Liver (tissue), 8 donors: ENCODE measurements at regions not wholly inside any gene's neighbourhood (a gene's known extent, or its start where the extent isn't known, plus 50 kb on each side); places are given as distances from the start of the nearest gene placed in this dataset.
"Not testable (repeated sequence)": the region's sequence is repeated elsewhere in the genome, so short reads cannot be mapped to it uniquely, and the experiment has no call there.

ENCODE experiments used
- DNase-seq: peaks from one replicate; pipeline ENCODE4 v3.0.0-alpha.2; 2017; ENCODE audit warnings: low spot score
- H3K27ac ChIP-seq, 2 donors: one replicate each; pipeline ENCODE4 v1.7.0; 2013; ENCODE audit warnings: inconsistent platforms in 2 of 2, low read length in 2 of 2, control low read depth in 1 of 2, low read depth in 1 of 2, mild to moderate bottlenecking in 1 of 2
- H3K27me3 ChIP-seq, 4 donors: one replicate each; pipeline versions ENCODE4 v1.6.1 to v1.7.0; 2013; ENCODE audit warnings: low read length in 3 of 4, inconsistent platforms in 1 of 4, mild to moderate bottlenecking in 1 of 4, moderate library complexity in 1 of 4; ENCODE audit not compliant: control insufficient read depth in 4 of 4, insufficient read depth in 4 of 4
- H3K36me3 ChIP-seq, 4 donors: one replicate each; pipeline versions ENCODE4 v1.6.1 to v1.7.0; 2013; ENCODE audit warnings: low read length in 3 of 4, mild to moderate bottlenecking in 3 of 4, low read depth in 1 of 4, moderate library complexity in 1 of 4; ENCODE audit not compliant: control insufficient read depth in 4 of 4, insufficient read depth in 3 of 4
- H3K4me1 ChIP-seq, 4 donors: one replicate each; pipeline versions ENCODE4 v1.6.1 to v1.7.0; 2013; ENCODE audit warnings: low read length in 3 of 4, mild to moderate bottlenecking in 3 of 4, moderate library complexity in 1 of 4; ENCODE audit not compliant: control insufficient read depth in 4 of 4, insufficient read depth in 4 of 4
- H3K4me3 ChIP-seq, 3 donors: one replicate each; pipeline versions ENCODE4 v1.6.1 to v1.7.0; 2013; ENCODE audit warnings: low read length in 3 of 3, control low read depth in 1 of 3, low read depth in 1 of 3, mild to moderate bottlenecking in 1 of 3
- H3K9ac ChIP-seq, 2 donors: one replicate each; pipeline ENCODE4 v1.7.0; 2013; ENCODE audit warnings: low read length in 2 of 2, mild to moderate bottlenecking in 2 of 2, moderate library complexity in 2 of 2, control low read depth in 1 of 2, low read depth in 1 of 2
- H3K9me3 ChIP-seq, 4 donors: one replicate each; pipeline versions ENCODE4 v1.6.1 to v1.7.0; 2013; ENCODE audit warnings: low read length in 3 of 4; ENCODE audit not compliant: control insufficient read depth in 4 of 4
- EGR1 ChIP-seq, 2 donors: IDR thresholded peaks; 2 replicates each; pipeline ENCODE4 v1.6.1; 2016 to 2018; ENCODE audit warnings: antibody characterized with exemption in 2 of 2, low read depth in 2 of 2
- FOXA2 ChIP-seq: IDR thresholded peaks from 2 replicates; pipeline ENCODE4 v1.6.1; 2016; ENCODE audit warnings: antibody characterized with exemption
- HNF4G ChIP-seq: IDR thresholded peaks from 2 replicates; pipeline ENCODE4 v1.6.1; 2016; ENCODE audit warnings: antibody characterized with exemption
- RXRA ChIP-seq, 2 donors: IDR thresholded peaks; 2 replicates each; pipeline ENCODE4 v1.6.1; 2017 to 2018; ENCODE audit warnings: antibody characterized with exemption in 2 of 2, mild to moderate bottlenecking in 1 of 2
- SP1 ChIP-seq: IDR thresholded peaks from 2 replicates; pipeline ENCODE4 v1.6.1; 2018; ENCODE audit warnings: antibody characterized with exemption, mild to moderate bottlenecking
- YY1 ChIP-seq: IDR thresholded peaks from 2 replicates; pipeline ENCODE4 v1.6.1; 2016; ENCODE audit warnings: antibody characterized with exemption, mild to moderate bottlenecking
- WGBS: extraction: QIAGEN DNeasy Blood & Tissue Kit; methylation state at CpG from one replicate; pipeline ENCODE4 v1.1.7; 2013; 5-methylcytosine and 5-hydroxymethylcytosine counted together
- TF ChIP-seq, protein P1 (sequence below): fragments of 150-350 bp; IDR thresholded peaks from 2 replicates; pipeline ENCODE4 v1.5.1; 2017; ENCODE audit warnings: improper control_type of control experiment, low read depth, low read length; ENCODE audit not compliant: missing input control
- TF ChIP-seq, protein P2 (sequence below): IDR thresholded peaks from 2 replicates; pipeline ENCODE4 v1.6.1; 2016; ENCODE audit warnings: antibody characterized with exemption
- donor health status: healthy.
- donor health status: healthy.
- donor health status: healthy.
- donor health status: healthy.
- donor health status: healthy.

DNA sequence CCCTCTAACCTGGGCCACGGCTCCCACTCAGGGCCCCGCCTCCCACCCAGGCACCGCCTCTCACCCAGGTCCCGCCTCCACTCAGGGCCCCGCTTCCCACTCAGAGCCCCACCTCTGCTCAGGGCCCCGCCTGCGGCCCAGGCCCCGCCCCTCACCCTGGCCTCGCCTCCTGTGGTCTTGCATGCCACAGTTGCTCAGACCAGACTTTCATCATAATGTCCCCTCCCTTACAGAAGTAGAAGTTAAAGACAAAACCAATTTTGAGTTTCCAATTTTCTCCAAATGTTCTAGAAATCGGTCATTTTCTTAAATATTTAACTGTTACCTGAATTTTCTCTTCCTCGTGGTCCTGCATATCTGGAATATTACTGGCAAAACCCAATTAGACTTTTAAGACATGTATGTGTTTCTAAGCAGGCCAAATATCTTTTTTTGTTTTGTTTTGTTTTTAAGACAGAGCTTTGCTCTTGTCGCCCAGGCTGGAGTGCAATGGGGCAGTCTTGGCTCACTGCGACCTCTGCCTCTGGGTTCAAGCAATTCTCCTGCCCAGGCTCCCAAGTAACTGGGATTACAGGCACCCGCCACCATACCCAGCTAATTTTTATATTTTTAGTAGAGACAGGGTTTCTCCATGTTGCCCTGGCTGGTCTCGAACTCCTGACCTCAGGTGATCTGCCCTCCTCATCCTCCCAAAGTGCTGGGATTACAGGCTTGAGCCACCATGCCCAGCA lies 102.8 kb downstream of the FAM53A start:
- TF ChIP-seq SP1, result peak; percentile 38
- not testable (repeated sequence) for H3K4me3 ChIP-seq, H3K36me3 ChIP-seq, H3K9me3 ChIP-seq, H3K27me3 ChIP-seq, H3K9ac ChIP-seq
- Histone ChIP-seq H3K4me1 (peaks cover 2 to 19% (median 13%) of the 10 kb centered on the region in 4 donors), H3K27ac (peak overlapping the region; percentile 12 to 46)
- 44% methylated on average over 15 of the region's 15 CpGs for WGBS
- peak; percentile 79 for DNase-seq

DNA sequence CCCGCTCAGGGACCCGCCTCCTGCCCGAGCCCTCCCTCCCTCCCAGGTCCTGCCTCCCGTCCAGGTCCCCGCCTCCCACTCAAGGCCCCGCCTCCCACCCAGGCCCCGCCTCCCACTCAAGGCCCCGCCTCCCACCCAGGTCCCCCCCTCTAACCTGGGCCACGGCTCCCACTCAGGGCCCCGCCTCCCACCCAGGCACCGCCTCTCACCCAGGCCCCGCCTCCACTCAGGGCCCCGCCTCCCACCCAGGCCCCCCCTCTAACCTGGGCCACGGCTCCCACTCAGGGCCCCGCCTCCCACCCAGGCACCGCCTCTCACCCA lies 103.5 kb downstream of the FAM53A start:
- H3K27ac ChIP-seq, H3K9me3 ChIP-seq, H3K36me3 ChIP-seq, H3K27me3 ChIP-seq, H3K4me3 ChIP-seq, H3K9ac ChIP-seq, DNase-seq: not testable (repeated sequence)
- peaks cover 2 to 19% (median 13%) of the 10 kb centered on the region in 4 donors for H3K4me1 ChIP-seq
- WGBS, result 14% methylated on average over 11 of the region's 16 CpGs

DNA sequence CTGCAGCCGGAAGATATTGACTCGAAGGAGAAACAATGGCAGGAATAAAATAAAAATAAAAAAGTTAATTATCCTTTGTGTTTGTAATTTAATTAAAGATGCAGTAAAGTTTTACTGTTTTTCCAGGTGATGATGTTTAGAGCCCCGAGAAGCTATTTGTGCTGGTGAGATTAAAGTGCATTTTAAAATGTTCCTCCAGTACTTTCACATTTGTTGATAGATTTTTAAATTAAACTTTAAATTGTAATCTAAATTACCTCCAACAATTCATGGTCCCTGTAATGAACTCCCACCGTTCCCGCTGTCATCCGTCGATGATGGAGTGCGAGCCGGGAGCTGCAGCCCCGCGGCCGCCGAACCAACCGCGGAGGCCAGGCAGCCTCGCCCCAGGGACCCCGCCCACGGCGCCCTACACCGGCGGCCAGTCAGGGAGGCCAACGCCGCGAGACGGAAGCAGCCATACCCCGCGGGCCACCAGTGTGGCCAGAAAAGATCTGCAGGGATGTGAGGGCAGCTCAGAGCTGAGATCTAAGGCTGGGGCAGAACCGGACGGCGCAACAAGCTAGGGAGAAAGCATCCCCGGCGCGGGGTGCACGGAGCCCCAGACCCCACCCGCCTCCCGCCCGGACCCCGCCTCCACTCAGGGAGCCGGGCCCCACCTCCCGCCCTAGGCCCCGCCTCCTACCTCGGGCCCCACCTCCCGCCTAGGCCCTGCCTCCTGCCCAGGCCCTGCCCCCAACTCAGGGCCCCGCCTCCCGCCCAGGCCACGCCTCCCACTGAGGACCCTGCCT lies 104.0 kb downstream of the FAM53A start:
- Histone ChIP-seq H3K9me3 (no peaks in the 10 kb centered on the region), H3K4me1 (peaks cover 2 to 19% (median 13%) of the 10 kb centered on the region in 4 donors), H3K4me3 (peak overlapping the region; percentile 35 to 59 (median 57)), H3K27ac (peak overlapping the region; percentile 72 to 78), H3K36me3 (no peaks in the 10 kb centered on the region), H3K27me3 (peaks cover 0 to 2% (median 0%) of the 10 kb centered on the region in 4 donors), H3K9ac (peak overlapping the region in 1 of 2 donors; percentile 8)
- DNase-seq, result peak; percentile 86
- TF ChIP-seq FOXA2 (no peak), SP1 (peak; percentile 14)
- TF ChIP-seq, protein P1, sequence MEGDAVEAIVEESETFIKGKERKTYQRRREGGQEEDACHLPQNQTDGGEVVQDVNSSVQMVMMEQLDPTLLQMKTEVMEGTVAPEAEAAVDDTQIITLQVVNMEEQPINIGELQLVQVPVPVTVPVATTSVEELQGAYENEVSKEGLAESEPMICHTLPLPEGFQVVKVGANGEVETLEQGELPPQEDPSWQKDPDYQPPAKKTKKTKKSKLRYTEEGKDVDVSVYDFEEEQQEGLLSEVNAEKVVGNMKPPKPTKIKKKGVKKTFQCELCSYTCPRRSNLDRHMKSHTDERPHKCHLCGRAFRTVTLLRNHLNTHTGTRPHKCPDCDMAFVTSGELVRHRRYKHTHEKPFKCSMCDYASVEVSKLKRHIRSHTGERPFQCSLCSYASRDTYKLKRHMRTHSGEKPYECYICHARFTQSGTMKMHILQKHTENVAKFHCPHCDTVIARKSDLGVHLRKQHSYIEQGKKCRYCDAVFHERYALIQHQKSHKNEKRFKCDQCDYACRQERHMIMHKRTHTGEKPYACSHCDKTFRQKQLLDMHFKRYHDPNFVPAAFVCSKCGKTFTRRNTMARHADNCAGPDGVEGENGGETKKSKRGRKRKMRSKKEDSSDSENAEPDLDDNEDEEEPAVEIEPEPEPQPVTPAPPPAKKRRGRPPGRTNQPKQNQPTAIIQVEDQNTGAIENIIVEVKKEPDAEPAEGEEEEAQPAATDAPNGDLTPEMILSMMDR, result no peak
- WGBS, result 12% methylated on average over 46 of the region's 46 CpGs

DNA sequence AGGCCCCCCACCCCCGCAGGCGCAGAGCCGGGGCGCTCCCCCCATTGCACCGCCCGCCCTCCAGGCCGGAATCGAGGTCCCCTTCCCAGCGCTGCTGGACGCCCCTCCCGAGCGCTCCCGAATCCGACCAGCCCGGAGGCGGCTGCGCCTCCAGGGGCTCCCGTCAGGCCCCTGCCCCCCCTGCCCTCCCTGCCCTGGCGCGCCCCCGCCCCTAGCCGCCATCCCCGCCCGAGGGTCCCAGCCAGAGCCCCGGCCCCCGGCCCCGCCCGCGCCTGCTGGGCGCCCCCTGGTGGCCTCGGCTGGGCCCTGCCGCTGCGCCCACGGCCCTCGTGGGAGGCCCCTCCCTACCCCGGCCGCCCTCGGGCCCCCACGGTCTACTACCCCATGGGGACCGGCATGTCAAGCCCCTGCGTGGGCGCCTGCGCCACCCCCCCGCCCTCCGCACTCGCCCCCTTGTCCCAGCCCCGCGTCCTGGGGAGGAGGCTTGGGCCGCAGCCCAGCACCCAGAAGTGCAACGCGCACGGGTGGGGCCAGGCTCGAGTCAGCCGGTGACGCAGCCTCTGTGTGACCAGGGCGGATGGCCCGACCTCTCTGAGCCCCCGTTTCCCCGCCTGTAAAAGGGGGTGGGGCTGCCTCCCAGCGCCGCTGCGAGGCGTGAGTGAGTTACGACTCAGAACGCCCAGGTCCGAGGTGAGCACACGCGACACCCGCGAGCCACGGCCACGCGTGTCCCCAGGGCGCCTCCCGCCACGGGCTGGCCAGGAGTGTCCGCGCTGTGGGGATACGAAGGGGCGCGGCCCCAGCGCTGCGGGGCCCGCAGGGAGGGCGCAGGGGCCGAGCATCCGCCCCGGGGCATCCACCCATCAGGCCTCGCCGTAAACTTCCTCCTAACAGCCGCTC lies 104.9 kb downstream of the FAM53A start:
- TF ChIP-seq EGR1 (IDR thresholded peaks at IDR 0.05; ENCODE audit: low read depth in 2 of 2) (no peak), YY1 (no peak), HNF4G (no peak), RXRA (IDR thresholded peaks at IDR 0.05) (no peak)
- TF ChIP-seq, protein P1, result peak; percentile 25
- TF ChIP-seq, protein P2, sequence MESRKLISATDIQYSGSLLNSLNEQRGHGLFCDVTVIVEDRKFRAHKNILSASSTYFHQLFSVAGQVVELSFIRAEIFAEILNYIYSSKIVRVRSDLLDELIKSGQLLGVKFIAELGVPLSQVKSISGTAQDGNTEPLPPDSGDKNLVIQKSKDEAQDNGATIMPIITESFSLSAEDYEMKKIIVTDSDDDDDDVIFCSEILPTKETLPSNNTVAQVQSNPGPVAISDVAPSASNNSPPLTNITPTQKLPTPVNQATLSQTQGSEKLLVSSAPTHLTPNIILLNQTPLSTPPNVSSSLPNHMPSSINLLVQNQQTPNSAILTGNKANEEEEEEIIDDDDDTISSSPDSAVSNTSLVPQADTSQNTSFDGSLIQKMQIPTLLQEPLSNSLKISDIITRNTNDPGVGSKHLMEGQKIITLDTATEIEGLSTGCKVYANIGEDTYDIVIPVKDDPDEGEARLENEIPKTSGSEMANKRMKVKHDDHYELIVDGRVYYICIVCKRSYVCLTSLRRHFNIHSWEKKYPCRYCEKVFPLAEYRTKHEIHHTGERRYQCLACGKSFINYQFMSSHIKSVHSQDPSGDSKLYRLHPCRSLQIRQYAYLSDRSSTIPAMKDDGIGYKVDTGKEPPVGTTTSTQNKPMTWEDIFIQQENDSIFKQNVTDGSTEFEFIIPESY, result no peak
- H3K9ac ChIP-seq, result peak overlapping the region in 1 of 2 donors; percentile 6

More for the DNA sequence above, 104.9 kb downstream of the FAM53A start:
- Histone ChIP-seq H3K4me1 (peaks cover 2 to 19% (median 13%) of the 10 kb centered on the region in 4 donors), H3K9me3 (no peaks in the 10 kb centered on the region), H3K27ac (peak overlapping the region; percentile 63 to 72), H3K27me3 (peaks cover 0 to 2% (median 0%) of the 10 kb centered on the region in 4 donors), H3K4me3 (peak overlapping the region; percentile 11 to 57 (median 35)), H3K36me3 (no peaks in the 10 kb centered on the region)
- 15% methylated on average over 91 of the region's 91 CpGs for WGBS
- DNase-seq, result peak; percentile 62
